Sigmoid colon (tissue), 4 donors: ENCODE measurements at regions not wholly inside any gene's neighbourhood (a gene's known extent, or its start where the extent isn't known, plus 50 kb on each side); places are given as distances from the start of the nearest gene placed in this dataset.

Source experiments
- EP300 ChIP-seq, 4 donors: sonication (generic); formaldehyde crosslinking; IDR thresholded peaks; one replicate each; pipeline ENCODE4 v1.6.1; 2017; ENCODE audit warnings: antibody characterized with exemption in 4 of 4
- POLR2A ChIP-seq, 2 donors: fragments of 450-650 bp; IDR thresholded peaks; one replicate each; pipeline ENCODE4 v1.6.1; 2016; ENCODE audit warnings: antibody characterized with exemption in 2 of 2, mild to moderate bottlenecking in 2 of 2, moderate library complexity in 2 of 2
- POLR2AphosphoS5 ChIP-seq, 4 donors: sonication (generic); formaldehyde crosslinking; IDR thresholded peaks; one replicate each; pipeline ENCODE4 v1.6.1; 2017; ENCODE audit warnings: antibody characterized with exemption in 4 of 4
- TF ChIP-seq, protein P1 (sequence below), 4 experiments: fragments of 450-650 bp in 3 of 4; fragments of 200-600 bp in 1 of 4; IDR thresholded peaks; one replicate each; pipeline ENCODE4 v1.5.1; 2016 to 2019; ENCODE audit warnings: antibody characterized with exemption in 4 of 4, mild to moderate bottlenecking in 3 of 4, moderate library complexity in 2 of 4

DNA sequence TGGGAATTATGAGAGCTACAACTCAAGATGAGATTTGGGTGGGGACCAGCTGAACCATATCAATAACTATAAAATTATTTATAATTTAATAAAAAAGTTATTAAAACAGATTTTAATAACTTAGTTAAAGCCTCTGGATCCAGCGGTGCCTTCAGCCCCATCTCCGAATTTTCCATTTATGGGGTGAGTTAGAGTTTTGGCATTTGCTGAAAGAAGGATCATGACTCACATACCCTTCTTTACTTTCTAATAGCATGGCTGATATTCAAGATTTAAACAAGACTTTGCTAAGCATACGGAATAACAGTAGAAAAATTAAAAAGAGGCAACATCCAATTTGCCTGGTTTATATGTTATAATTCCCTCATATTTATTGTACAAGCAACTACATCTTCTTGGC is 94.5 kb downstream of the RDH14 start:
- TF ChIP-seq, protein P1, sequence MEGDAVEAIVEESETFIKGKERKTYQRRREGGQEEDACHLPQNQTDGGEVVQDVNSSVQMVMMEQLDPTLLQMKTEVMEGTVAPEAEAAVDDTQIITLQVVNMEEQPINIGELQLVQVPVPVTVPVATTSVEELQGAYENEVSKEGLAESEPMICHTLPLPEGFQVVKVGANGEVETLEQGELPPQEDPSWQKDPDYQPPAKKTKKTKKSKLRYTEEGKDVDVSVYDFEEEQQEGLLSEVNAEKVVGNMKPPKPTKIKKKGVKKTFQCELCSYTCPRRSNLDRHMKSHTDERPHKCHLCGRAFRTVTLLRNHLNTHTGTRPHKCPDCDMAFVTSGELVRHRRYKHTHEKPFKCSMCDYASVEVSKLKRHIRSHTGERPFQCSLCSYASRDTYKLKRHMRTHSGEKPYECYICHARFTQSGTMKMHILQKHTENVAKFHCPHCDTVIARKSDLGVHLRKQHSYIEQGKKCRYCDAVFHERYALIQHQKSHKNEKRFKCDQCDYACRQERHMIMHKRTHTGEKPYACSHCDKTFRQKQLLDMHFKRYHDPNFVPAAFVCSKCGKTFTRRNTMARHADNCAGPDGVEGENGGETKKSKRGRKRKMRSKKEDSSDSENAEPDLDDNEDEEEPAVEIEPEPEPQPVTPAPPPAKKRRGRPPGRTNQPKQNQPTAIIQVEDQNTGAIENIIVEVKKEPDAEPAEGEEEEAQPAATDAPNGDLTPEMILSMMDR (IDR thresholded peaks at IDR 0.05), result no peak
- no peak for TF ChIP-seq EP300 (IDR thresholded peaks at IDR 0.05)
- no peak for TF ChIP-seq POLR2A (IDR thresholded peaks at IDR 0.05)
- no peak for TF ChIP-seq POLR2AphosphoS5 (IDR thresholded peaks at IDR 0.05)
